Activated CD4-positive, alpha-beta T cell treated with anti-CD3 and anti-CD28 coated beads, Interleukin-2, amount 50 U/mL, for 1 hour (primary cell): ENCODE measurements at regions not wholly inside any gene's neighbourhood (a gene's known extent, or its start where the extent isn't known, plus 50 kb on each side); places are given as distances from the start of the nearest gene placed in this dataset.
"Not testable (repeated sequence)": the region's sequence is repeated elsewhere in the genome, so short reads cannot be mapped to it uniquely, and the experiment has no call there.

Experiments
- DNase-seq: peaks from one replicate; pipeline ENCODE4 v3.0.0-alpha.2; 2020

DNA sequence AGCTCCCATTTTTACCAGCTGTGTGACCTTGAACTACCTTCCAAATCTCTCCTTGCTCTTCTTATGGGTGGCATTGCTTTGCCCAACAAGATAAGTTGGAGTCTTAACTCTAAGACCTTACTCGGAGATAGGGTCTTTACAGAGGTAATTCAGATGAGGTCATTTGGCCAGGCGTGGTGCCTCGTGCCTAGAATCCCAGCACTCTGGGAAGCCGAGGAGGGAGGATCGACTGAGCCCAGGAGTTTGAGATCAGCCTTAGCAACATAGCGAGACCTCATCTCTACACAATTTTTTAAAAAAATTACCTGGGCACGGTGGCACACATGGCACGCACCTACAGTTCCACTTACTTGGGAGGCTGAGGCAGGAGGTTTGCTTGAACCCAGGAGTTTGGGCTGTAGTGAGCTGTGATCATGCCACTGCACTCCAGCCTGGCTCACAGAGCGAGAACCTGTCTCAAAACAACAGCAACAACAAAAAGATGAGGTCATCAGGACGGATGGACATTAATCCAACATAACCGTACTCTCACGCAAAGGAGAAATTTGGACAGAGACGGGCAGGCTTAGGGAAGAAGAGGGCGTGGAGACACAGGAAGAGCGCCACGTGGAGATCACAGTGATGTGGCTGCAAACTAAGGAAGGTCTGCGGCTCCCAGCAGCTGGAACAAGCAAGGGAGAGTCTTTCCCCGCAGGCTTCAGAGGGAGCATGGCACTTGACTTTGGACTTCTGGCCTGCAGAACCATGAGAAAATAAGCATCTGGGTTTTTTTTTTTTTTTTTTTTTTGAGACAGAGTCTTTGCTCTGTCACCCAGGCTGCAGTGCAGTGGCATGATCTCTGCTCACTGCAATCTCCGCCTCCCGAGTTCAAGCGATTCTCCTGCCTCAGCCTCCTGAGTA is 122.3 kb upstream of the CARD11 start:
- DNase-seq: no peak

GRCh38 chr7:3167551-3167950 is 123.9 kb upstream of the CARD11 start:
- DNase-seq: no peak

DNA sequence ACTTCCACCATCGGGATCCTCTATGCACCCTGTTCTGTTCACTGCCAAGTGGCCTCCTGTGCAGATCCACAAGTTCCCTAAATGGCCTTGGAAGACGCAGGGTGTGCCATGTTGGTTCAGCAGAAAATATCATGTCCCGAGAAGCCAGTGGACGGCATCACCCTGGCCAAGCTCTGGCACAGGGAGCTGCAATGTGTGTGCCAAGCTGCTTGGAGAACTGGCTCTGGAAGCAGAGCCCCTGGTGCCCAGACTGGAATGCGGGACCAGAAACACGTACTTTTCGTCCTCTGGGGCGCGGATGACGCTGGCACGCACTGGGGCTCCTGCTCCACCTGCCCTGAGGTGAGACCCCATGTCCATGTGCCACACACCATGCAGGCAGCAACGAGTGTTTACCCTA is 124.7 kb upstream of the CARD11 start:
- DNase-seq: no peak

DNA sequence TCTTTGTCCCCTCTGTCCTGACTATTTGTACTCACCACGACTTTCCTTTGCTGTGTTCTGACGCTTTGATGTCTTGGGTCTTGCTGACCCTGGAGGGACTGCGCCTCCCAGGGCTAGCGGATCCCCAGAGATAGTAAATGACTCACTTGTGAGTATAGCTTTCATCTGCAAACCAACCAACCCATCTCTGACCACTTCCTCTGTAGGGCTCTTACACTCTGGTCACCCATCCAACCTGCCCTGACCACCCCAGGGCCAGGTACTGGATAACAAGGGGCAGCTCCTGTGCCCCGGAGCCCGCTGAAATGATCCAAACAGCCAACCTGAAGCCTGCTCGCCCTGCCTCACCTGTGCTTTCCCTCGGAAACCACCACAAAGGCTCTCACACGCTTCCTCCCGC is 125.2 kb upstream of the CARD11 start:
- no peak for DNase-seq

DNA sequence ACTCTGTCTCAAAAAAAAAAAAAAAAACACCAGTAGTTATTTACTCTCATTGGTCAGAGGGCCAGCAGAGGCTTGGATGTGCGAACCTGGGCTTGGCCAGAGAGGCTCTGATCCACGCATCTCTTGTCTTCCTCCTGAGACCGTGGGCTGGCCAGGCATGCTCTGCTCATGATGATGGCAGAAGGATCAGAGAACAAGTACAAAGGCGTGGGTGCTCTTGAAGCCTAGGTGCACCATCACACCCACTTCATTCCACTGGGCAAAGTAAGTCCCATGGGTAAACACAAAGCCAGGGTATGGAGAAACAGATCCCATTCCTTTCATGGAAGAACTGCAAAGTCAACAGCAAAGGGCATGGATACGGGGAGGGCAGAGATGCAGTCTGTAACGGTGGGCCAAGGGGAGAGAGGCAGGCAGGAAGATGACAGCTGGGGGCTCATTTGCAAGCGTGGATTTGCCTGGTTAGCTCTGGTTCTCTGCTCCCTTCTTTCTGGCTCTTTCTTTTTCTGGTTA is 128.2 kb upstream of the SDK1 start:
- no peak for DNase-seq

DNA sequence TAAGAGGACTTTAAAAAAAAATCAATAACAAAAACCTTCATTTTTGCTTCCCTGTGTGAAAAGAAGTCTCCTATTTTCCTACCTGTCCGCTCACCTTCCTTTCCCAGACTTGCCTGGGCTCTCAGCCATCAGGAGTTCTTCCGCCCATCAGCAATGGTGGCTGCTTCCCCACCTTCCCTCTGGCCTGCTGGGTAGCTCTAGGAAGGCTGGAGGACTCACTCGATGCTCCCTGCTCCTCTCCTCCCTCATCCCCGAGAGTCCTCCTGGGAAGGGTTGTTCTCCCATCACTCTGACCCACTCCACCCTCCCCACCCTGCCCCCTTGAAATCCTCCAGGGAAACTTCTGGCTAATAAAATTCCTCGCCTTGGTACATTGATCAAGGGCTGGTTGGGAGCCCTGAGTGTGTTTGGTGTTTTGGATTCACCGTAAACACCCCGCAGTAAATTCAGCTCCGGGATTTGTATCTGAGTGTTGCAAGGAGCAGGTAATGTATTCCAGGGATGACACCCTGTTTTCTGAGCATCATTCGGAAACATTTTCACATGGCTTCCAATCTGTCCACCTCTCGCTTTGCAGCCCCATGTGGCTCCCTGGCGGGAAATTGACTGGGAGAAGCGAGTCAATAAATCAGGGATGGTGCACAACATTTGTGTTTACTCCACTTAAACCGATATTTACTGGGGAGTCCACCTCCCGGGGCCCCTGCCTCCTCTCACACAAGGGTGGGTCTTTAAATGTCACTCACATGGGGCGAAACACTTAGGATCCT is 126.4 kb upstream of the SDK1 start:
- DNase-seq: no peak

DNA sequence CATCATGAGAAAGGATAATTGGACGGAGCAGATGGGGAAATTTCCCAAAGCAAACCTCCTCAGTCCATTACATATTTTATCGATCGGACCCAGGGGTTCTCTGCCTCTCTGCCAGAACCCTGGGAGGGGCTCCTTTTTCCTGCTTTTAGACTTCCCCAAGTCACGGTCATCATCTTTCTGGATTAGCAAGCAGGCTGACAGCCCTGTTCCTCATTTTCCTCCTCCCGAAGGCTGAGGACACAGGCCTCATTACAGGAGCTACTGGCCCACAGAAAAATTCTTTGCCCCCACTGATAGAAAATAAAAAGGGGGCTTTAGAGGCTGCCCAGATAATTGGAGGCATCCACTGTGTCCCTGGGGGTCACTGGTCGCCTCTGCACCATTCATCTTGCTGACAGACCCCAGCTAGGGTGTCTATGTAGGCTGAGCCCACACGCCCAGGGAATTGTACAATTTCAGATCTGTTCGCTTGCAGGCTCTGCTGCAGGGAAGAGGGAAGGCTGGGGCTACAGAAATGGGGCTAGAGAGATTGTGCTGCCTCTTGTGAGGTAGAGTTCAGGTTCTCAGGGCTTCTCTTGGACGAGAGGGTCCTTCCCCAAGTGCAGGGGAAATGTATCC is 125.7 kb upstream of the SDK1 start:
- DNase-seq: no peak

DNA sequence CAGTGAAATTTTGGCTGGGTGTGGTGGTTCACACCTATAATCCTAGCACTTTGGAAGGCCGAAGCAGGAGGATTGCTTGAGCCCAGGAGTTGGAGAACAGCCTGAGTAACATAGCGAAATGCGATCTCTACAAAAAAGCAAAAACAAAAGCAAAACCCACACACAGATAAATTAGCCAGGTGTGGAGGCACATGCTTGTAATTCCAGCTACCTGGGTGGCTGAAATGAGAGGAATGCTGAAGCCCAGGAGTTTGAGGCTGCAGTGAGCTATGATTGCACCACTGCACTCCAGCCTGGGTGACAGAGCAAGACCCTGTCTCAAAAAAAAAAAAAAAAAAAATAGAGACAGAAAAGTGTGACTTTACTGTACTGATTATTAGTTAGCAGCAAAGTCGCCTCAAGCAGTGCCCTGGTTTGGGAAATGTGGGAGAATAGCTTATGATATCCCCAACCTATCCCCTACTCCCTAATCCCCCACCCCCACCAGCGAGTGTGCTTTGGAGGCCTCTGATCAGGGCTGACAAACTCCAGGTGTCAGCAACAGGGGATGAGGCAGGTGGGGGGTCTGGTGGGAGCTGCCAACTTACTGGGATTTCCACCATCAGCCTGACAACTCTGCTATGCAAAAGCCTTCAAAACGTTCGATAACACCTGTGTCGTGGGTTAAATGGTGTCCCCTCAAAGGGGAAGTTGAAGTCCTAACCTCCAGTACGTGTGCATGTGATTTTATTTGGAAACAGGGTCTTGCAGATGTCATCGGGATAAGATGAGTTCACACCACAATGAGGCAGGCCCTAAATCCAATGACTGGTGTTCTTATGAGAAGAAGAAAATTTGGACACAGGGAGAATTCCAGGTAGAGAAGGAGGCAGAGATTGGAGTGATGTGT is 124.7 kb upstream of the SDK1 start:
- DNase-seq: no peak

- no peak for DNase-seq
These were observed 123.8 kb upstream of the SDK1 start for GRCh38 chr7:3177271-3177670.

GRCh38 chr7:3179456-3179855 is 121.6 kb upstream of the SDK1 start:
- no peak for DNase-seq

DNA sequence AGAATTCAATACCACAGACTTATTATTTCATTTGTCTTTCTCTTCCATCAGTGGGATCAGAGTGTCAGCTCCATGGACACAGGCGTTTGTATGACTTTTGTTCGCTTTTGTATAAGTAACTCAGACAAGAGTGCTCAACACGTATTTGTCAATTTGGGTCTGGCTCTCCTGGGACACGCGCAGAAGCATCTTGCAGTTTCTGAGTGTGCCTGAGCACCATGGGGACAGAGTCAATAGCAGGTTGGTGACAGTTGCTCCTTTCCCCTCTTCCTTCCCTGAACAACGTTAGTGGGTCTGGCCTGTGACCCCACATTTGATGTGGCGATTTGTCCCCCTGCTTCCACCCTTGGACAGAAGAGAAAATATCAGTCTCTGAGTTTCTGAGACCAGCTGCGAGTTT is 120.4 kb upstream of the SDK1 start:
- DNase-seq: no peak

DNA sequence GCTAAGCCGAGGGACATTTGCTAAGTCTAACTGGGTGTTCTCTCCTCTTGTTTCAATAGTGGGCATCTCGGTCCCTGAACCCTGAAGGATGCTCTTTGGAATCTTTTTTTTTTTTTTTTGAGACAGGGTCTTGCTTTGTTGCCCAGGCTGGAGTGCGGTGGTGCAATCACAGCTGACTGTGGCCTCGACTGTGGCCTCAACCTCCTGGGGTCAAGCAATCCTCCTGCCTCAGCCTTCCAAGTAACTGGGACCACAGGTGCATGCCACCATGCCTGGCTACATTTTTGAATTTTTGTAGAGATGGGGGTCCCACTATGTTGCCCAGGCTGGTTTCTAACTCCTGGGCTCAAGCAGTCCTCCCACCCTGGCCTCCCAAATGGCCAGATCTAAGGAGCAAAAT is 119.0 kb upstream of the SDK1 start:
- DNase-seq: not testable (repeated sequence)

GRCh38 chr7:3187444-3188040 is 113.5 kb upstream of the SDK1 start:
- no peak for DNase-seq

DNA sequence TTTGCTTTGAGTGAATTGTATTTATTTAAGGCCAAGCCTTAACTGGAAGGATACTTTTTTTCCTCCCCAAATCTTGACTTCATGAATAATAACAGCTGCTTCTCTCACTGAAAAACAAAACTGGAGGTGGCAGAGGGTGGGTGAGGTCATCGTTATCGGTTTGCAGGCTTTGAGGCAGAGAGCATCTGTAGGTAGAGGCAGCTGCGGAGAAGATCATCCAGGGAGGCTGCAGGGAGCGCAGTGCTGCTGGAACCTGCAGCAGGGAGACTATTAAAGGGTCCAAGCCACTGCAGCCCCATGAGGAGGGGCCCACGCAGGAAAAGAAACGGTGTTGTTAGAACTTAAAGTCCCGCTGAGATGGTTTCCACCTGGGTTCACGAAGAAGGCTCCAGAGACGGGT is 112.1 kb upstream of the SDK1 start:
- no peak for DNase-seq

DNA sequence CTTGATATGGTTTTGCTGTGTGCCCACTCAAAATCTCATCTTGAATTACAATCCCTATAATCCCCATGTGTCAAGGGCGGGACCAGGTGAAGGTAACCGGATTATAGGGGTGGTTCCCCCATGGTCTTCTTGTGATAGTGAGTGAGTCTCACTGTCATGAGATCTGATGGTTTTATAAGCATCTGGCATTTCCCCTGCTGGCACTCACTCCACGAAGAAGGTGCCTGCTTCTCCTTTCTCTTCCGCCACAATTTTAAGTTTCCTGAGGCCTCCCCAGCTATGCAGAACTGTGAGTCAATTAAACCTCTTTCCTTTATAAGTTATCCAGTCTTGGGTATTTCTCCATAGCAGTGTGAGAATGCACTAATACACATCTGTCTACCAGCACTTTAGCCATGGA is 109.5 kb upstream of the SDK1 start:
- no peak for DNase-seq

GRCh38 chr7:3192669-3193068 is 108.4 kb upstream of the SDK1 start:
- DNase-seq: no peak

DNA sequence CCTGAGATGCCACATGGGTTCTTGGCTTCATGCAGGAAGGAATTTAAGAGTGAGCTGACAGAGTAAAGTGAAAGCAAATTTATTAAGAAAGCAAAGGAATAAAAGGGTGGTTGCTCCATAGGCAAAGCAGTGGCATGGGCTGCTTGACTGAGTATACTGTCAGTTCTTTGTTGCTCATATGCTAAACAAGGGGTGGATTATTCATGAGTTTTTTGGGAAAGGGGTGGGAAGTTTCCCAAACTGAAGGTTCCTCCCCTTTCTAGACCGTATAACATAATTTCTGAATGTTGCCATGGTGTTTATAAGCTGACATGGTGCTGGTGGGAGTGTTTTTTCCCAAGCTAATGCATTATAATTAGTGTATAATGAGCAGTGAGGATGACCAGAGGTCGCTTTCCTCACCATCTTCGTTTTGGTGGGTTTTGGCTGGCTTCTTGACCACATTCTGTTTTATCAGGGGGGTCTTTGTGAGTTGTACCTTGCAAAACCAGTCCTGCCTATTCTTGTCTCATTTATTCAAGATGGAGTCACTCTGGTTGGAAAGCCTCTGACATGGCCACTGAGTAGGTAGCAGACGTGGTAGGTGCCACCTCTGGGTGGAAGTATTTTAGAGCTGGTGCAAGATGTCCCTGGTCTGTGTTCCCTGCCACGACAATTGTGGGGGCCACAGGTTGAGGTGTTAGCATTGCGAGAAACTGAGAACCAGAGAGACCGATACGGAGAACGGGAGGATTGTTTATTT is 107.5 kb upstream of the SDK1 start:
- no peak for DNase-seq

DNA sequence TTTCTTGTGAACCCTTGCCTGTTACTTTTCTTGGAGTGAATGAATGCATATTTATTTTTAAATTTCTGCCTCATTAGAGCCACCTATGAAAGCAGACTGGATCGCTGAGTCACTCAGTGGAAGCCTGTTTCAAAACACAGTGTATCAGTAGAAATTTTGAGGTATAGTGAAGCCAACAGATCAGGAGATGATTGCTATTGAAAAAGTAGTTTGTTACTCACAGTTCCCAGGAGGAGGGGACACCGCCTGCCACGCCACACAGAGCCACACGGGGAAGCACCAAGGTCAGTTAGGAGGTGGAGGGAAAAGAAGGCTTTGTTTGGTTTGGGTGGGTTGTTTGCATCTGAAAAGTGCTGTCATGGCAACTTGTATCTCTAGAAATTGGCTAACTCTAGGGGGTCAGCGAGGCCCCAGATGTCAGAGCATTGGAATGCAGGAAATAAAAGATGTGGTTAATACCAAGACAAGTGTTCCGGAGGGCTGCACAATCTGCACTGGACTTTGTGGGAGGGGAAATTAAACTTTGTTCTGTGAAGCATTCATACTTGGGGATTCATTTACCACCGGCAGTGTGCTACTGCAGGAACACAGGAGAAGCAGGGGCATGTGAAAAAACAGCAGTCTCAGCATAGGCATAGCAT is 106.4 kb upstream of the SDK1 start:
- no peak for DNase-seq

GRCh38 chr7:3195160-3195559 is 105.9 kb upstream of the SDK1 start:
- no peak for DNase-seq

- DNase-seq: no peak
These were observed 104.2 kb upstream of the SDK1 start for GRCh38 chr7:3196629-3197400.
